GM23338 (cell line): ENCODE measurements at regions not wholly inside any gene's neighbourhood (a gene's known extent, or its start where the extent isn't known, plus 50 kb on each side); places are given as distances from the start of the nearest gene placed in this dataset.

ENCODE experiments used
- CREB1 ChIP-seq: fragments of 250-450 bp; sonication (Bioruptor Pico); IDR thresholded peaks from 2 replicates; pipeline ENCODE4 v1.5.0; 2020; ENCODE audit warnings: low read depth, mild to moderate bottlenecking, moderate library complexity
- EZH2 ChIP-seq: fragments of 200-600 bp; sonication (generic); IDR thresholded peaks from one replicate; pipeline ENCODE4 v1.8.0; 2017; ENCODE audit warnings: antibody characterized with exemption, mild to moderate bottlenecking, low read depth; ENCODE audit not compliant: unreplicated experiment
- EZH2phosphoT487 ChIP-seq: fragments of 200-600 bp; sonication (generic); IDR thresholded peaks from one replicate; pipeline ENCODE4 v1.8.1; 2018; ENCODE audit warnings: antibody characterized with exemption; ENCODE audit not compliant: unreplicated experiment
- JUNB ChIP-seq: IDR thresholded peaks from one replicate; pipeline ENCODE4 v1.6.1; 2016; ENCODE audit warnings: antibody characterized with exemption; ENCODE audit not compliant: unreplicated experiment
- NANOG ChIP-seq: IDR thresholded peaks from 2 replicates; pipeline ENCODE4 v1.6.1; 2016; ENCODE audit warnings: antibody characterized with exemption, borderline replicate concordance
- POLR2AphosphoS5 ChIP-seq: IDR thresholded peaks from 2 replicates; pipeline ENCODE4 v1.6.1; 2016; ENCODE audit warnings: antibody characterized with exemption, low read depth
- STAT1 ChIP-seq: IDR thresholded peaks from one replicate; pipeline ENCODE4 v1.6.1; 2016; ENCODE audit warnings: antibody characterized with exemption; ENCODE audit not compliant: unreplicated experiment
- ZNF114 ChIP-seq: fragments of 250-450 bp; sonication (Bioruptor Pico); IDR thresholded peaks from 2 replicates; pipeline ENCODE4 v1.5.0; 2020; ENCODE audit warnings: mild to moderate bottlenecking, moderate library complexity
- ZNF331 ChIP-seq: fragments of 250-450 bp; sonication (Bioruptor Pico); IDR thresholded peaks from 2 replicates; pipeline ENCODE4 v1.5.0; 2020; ENCODE audit warnings: low read depth, mild to moderate bottlenecking, moderate library complexity
- TF ChIP-seq, protein P1 (sequence below), 2 experiments: fragments of 200-600 bp in 1 of 2; sonication (generic) in 1 of 2; conservative IDR thresholded peaks; 2 replicates each; pipeline versions ENCODE4 v1.5.1 to v1.6.1; 2016 to 2017; ENCODE audit warnings: antibody characterized with exemption in 2 of 2, low read depth in 2 of 2, mild to moderate bottlenecking in 2 of 2, moderate library complexity in 1 of 2
- TF ChIP-seq, protein P2 (sequence below): IDR thresholded peaks from one replicate; pipeline ENCODE4 v1.6.1; 2018; ENCODE audit warnings: antibody characterized with exemption; ENCODE audit not compliant: unreplicated experiment
- TF ChIP-seq, protein P3 (sequence below): fragments of 250-450 bp; sonication (Bioruptor Pico); IDR thresholded peaks from 2 replicates; pipeline ENCODE4 v1.5.0; 2020; ENCODE audit warnings: mild to moderate bottlenecking, moderate library complexity
- TF ChIP-seq, protein P4 (sequence below): IDR thresholded peaks from 2 replicates; pipeline ENCODE4 v1.6.1; 2016; ENCODE audit warnings: antibody characterized with exemption

DNA sequence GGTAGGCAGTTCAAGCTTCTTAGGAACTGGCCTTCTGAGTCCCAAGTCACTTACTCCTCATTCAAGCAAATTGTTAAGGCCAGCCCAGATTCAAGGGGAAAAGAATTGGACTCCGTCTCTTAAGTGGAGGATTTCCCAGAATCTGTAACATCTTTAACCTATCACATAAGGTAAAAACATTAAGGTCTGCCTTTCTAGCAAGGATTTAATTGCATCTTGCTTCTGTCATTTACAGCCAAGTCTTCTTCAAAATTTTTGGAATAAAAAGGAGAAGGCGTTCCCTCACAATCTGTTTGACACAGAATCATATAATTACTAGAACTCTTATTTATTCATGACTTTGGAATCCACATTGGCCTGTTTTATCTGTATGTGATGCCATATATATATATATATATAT lies 56.5 kb upstream of the ADORA2B start:
- TF ChIP-seq POLR2AphosphoS5 (no peak), JUNB (no peak), NANOG (no peak), EZH2 (no peak), CREB1 (CRISPR knock-in tag) (no peak), EZH2phosphoT487 (no peak), ZNF331 (CRISPR knock-in tag) (no peak), STAT1 (no peak), ZNF114 (CRISPR knock-in tag) (no peak)
- TF ChIP-seq, protein P1, sequence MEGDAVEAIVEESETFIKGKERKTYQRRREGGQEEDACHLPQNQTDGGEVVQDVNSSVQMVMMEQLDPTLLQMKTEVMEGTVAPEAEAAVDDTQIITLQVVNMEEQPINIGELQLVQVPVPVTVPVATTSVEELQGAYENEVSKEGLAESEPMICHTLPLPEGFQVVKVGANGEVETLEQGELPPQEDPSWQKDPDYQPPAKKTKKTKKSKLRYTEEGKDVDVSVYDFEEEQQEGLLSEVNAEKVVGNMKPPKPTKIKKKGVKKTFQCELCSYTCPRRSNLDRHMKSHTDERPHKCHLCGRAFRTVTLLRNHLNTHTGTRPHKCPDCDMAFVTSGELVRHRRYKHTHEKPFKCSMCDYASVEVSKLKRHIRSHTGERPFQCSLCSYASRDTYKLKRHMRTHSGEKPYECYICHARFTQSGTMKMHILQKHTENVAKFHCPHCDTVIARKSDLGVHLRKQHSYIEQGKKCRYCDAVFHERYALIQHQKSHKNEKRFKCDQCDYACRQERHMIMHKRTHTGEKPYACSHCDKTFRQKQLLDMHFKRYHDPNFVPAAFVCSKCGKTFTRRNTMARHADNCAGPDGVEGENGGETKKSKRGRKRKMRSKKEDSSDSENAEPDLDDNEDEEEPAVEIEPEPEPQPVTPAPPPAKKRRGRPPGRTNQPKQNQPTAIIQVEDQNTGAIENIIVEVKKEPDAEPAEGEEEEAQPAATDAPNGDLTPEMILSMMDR (conservative IDR thresholded peaks at IDR 0.05; ENCODE audit: low read depth in 2 of 2) = no peak
- TF ChIP-seq, protein P2, sequence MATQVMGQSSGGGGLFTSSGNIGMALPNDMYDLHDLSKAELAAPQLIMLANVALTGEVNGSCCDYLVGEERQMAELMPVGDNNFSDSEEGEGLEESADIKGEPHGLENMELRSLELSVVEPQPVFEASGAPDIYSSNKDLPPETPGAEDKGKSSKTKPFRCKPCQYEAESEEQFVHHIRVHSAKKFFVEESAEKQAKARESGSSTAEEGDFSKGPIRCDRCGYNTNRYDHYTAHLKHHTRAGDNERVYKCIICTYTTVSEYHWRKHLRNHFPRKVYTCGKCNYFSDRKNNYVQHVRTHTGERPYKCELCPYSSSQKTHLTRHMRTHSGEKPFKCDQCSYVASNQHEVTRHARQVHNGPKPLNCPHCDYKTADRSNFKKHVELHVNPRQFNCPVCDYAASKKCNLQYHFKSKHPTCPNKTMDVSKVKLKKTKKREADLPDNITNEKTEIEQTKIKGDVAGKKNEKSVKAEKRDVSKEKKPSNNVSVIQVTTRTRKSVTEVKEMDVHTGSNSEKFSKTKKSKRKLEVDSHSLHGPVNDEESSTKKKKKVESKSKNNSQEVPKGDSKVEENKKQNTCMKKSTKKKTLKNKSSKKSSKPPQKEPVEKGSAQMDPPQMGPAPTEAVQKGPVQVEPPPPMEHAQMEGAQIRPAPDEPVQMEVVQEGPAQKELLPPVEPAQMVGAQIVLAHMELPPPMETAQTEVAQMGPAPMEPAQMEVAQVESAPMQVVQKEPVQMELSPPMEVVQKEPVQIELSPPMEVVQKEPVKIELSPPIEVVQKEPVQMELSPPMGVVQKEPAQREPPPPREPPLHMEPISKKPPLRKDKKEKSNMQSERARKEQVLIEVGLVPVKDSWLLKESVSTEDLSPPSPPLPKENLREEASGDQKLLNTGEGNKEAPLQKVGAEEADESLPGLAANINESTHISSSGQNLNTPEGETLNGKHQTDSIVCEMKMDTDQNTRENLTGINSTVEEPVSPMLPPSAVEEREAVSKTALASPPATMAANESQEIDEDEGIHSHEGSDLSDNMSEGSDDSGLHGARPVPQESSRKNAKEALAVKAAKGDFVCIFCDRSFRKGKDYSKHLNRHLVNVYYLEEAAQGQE = no peak
- TF ChIP-seq, protein P3, sequence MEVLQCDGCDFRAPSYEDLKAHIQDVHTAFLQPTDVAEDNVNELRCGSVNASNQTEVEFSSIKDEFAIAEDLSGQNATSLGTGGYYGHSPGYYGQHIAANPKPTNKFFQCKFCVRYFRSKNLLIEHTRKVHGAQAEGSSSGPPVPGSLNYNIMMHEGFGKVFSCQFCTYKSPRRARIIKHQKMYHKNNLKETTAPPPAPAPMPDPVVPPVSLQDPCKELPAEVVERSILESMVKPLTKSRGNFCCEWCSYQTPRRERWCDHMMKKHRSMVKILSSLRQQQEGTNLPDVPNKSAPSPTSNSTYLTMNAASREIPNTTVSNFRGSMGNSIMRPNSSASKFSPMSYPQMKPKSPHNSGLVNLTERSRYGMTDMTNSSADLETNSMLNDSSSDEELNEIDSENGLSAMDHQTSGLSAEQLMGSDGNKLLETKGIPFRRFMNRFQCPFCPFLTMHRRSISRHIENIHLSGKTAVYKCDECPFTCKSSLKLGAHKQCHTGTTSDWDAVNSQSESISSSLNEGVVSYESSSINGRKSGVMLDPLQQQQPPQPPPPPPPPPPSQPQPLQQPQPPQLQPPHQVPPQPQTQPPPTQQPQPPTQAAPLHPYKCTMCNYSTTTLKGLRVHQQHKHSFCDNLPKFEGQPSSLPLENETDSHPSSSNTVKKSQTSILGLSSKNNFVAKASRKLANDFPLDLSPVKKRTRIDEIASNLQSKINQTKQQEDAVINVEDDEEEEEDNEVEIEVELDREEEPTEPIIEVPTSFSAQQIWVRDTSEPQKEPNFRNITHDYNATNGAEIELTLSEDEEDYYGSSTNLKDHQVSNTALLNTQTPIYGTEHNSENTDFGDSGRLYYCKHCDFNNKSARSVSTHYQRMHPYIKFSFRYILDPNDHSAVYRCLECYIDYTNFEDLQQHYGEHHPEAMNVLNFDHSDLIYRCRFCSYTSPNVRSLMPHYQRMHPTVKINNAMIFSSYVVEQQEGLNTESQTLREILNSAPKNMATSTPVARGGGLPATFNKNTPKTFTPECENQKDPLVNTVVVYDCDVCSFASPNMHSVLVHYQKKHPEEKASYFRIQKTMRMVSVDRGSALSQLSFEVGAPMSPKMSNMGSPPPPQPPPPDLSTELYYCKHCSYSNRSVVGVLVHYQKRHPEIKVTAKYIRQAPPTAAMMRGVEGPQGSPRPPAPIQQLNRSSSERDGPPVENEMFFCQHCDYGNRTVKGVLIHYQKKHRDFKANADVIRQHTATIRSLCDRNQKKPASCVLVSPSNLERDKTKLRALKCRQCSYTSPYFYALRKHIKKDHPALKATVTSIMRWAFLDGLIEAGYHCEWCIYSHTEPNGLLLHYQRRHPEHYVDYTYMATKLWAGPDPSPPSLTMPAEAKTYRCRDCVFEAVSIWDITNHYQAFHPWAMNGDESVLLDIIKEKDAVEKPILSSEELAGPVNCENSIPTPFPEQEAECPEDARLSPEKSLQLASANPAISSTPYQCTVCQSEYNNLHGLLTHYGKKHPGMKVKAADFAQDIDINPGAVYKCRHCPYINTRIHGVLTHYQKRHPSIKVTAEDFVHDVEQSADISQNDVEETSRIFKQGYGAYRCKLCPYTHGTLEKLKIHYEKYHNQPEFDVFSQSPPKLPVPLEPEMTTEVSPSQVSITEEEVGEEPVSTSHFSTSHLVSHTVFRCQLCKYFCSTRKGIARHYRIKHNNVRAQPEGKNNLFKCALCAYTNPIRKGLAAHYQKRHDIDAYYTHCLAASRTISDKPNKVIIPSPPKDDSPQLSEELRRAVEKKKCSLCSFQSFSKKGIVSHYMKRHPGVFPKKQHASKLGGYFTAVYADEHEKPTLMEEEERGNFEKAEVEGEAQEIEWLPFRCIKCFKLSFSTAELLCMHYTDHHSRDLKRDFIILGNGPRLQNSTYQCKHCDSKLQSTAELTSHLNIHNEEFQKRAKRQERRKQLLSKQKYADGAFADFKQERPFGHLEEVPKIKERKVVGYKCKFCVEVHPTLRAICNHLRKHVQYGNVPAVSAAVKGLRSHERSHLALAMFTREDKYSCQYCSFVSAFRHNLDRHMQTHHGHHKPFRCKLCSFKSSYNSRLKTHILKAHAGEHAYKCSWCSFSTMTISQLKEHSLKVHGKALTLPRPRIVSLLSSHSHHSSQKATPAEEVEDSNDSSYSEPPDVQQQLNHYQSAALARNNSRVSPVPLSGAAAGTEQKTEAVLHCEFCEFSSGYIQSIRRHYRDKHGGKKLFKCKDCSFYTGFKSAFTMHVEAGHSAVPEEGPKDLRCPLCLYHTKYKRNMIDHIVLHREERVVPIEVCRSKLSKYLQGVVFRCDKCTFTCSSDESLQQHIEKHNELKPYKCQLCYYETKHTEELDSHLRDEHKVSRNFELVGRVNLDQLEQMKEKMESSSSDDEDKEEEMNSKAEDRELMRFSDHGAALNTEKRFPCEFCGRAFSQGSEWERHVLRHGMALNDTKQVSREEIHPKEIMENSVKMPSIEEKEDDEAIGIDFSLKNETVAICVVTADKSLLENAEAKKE (CRISPR knock-in tag) = no peak
- TF ChIP-seq, protein P4, sequence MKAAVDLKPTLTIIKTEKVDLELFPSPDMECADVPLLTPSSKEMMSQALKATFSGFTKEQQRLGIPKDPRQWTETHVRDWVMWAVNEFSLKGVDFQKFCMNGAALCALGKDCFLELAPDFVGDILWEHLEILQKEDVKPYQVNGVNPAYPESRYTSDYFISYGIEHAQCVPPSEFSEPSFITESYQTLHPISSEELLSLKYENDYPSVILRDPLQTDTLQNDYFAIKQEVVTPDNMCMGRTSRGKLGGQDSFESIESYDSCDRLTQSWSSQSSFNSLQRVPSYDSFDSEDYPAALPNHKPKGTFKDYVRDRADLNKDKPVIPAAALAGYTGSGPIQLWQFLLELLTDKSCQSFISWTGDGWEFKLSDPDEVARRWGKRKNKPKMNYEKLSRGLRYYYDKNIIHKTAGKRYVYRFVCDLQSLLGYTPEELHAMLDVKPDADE = no peak
